GM12874 (cell line): ENCODE measurements at regions not wholly inside any gene's neighbourhood (a gene's known extent, or its start where the extent isn't known, plus 50 kb on each side); places are given as distances from the start of the nearest gene placed in this dataset.

Experiments
- CTCF ChIP-seq: IDR thresholded peaks from 2 replicates; pipeline ENCODE4 v1.5.1; 2011; ENCODE audit warnings: low read depth, mild to moderate bottlenecking, control low read depth, low read length, moderate library complexity; ENCODE audit not compliant: insufficient read depth

GRCh38 chr17:73753751-73754496 is 109.7 kb upstream of the SDK2 start:
- TF ChIP-seq CTCF = no peak

GRCh38 chr17:73754886-73755400 is 110.7 kb upstream of the SDK2 start:
- no peak for TF ChIP-seq CTCF

GRCh38 chr17:73757420-73757819 is 113.2 kb upstream of the SDK2 start:
- no peak for TF ChIP-seq CTCF

GRCh38 chr17:73758245-73758644 is 114.0 kb upstream of the SDK2 start:
- no peak for TF ChIP-seq CTCF

- no peak for TF ChIP-seq CTCF
Observed at GRCh38 chr17:73759324-73759723, 115.1 kb upstream of the SDK2 start.

GRCh38 chr17:73759734-73760438 is 115.6 kb upstream of the SDK2 start:
- no peak for TF ChIP-seq CTCF

GRCh38 chr17:73760439-73760758 is 116.2 kb upstream of the SDK2 start:
- no peak for TF ChIP-seq CTCF
